ENCODE measurements at regions not wholly inside any gene's neighbourhood (a gene's known extent, or its start where the extent isn't known, plus 50 kb on each side); places are given as distances from the start of the nearest gene placed in this dataset.

GRCh38 chr12:130266751-130267150 is 70.9 kb upstream of the PIWIL1 start:
- intact Hi-C loops (cut with DNase I), result no loop called here
- Histone ChIP-seq H3K27ac (no peak overlapping the region), H3K4me1 (no peaks in the 10 kb centered on the region), H3K27me3 (no peaks in the 10 kb centered on the region), H3K9me3 (no peaks in the 10 kb centered on the region), H3K36me3 (no peaks in the 10 kb centered on the region), H3K4me3 (replicated peaks in 1 of 3) (no peak overlapping the region)
- no peak for DNase-seq
- 40 to 50% methylated on average over 11 of the region's 11 CpGs for WGBS, 2 donors
- TF ChIP-seq CTCF (IDR thresholded peaks at IDR 0.05) (no peak), POLR2A (IDR thresholded peaks at IDR 0.05) (no peak)

- no peaks in the 10 kb centered on the region for H3K36me3 ChIP-seq
- TF ChIP-seq POLR2A (IDR thresholded peaks at IDR 0.05) (no peak), CTCF (IDR thresholded peaks at IDR 0.05) (no peak)
- no peaks in the 10 kb centered on the region for H3K4me1 ChIP-seq
- H3K4me3 ChIP-seq (replicated peaks in 1 of 3), result no peak overlapping the region
- H3K9me3 ChIP-seq, result no peaks in the 10 kb centered on the region
- intact Hi-C loops (cut with DNase I), result no loop called here
- no peak for DNase-seq
- no peaks in the 10 kb centered on the region for H3K27me3 ChIP-seq
- H3K27ac ChIP-seq, result peak overlapping the region in 1 of 3 donors; percentile 22
- 14 to 21% methylated on average over 9 of the region's 9 CpGs for WGBS, 2 donors
Measured at GRCh38 chr12:130280231-130280630, 57.5 kb upstream of the PIWIL1 start.

GRCh38 chr12:130280742-130281141 is 56.9 kb upstream of the PIWIL1 start:
- H3K27ac ChIP-seq, result no peak overlapping the region
- H3K36me3 ChIP-seq, result no peaks in the 10 kb centered on the region
- 71 to 74% methylated on average over 11 of the region's 11 CpGs for WGBS, 2 donors
- DNase-seq, result no peak
- H3K4me3 ChIP-seq (replicated peaks in 1 of 3), result no peak overlapping the region
- intact Hi-C loops (cut with DNase I), result no loop called here
- no peaks in the 10 kb centered on the region for H3K27me3 ChIP-seq
- H3K4me1 ChIP-seq, result no peaks in the 10 kb centered on the region
- no peak for TF ChIP-seq POLR2A (IDR thresholded peaks at IDR 0.05)
- TF ChIP-seq CTCF (IDR thresholded peaks at IDR 0.05), result no peak
- no peaks in the 10 kb centered on the region for H3K9me3 ChIP-seq

GRCh38 chr12:130281153-130281799 is 56.4 kb upstream of the PIWIL1 start:
- 35 to 46% methylated on average over 30 of the region's 30 CpGs for WGBS, 2 donors
- Histone ChIP-seq H3K4me3 (replicated peaks in 1 of 3) (no peak overlapping the region), H3K36me3 (no peaks in the 10 kb centered on the region), H3K27me3 (no peaks in the 10 kb centered on the region), H3K27ac (no peak overlapping the region), H3K4me1 (no peaks in the 10 kb centered on the region), H3K9me3 (no peaks in the 10 kb centered on the region)
- intact Hi-C loops (cut with DNase I), result no loop called here
- DNase-seq, result peak; percentile 7 to 30
- TF ChIP-seq POLR2A (IDR thresholded peaks at IDR 0.05), result no peak
- TF ChIP-seq CTCF (IDR thresholded peaks at IDR 0.05), result peak; percentile 50 to 91 (median 58)

- Histone ChIP-seq H3K27ac (no peak overlapping the region), H3K9me3 (no peaks in the 10 kb centered on the region), H3K4me1 (no peaks in the 10 kb centered on the region), H3K27me3 (no peaks in the 10 kb centered on the region), H3K36me3 (no peaks in the 10 kb centered on the region), H3K4me3 (replicated peaks in 1 of 3) (no peak overlapping the region)
- DNase-seq, result no peak
- intact Hi-C loops (cut with DNase I), result no loop called here
- TF ChIP-seq CTCF (IDR thresholded peaks at IDR 0.05), result no peak
- TF ChIP-seq POLR2A (IDR thresholded peaks at IDR 0.05), result no peak
- WGBS, 2 donors, result 55 to 71% methylated on average over 8 of the region's 8 CpGs
Measured at GRCh38 chr12:130286041-130286440, 51.6 kb upstream of the PIWIL1 start.
